Heart right ventricle (tissue), 16 donors: ENCODE measurements at regions not wholly inside any gene's neighbourhood (a gene's known extent, or its start where the extent isn't known, plus 50 kb on each side); places are given as distances from the start of the nearest gene placed in this dataset.

Source experiments
- ATAC-seq, 8 donors: fragments of 200-7000 bp; cut with Tn5 transposase; one replicate each; pipeline ENCODE4 v1.9.1; 2020; ENCODE audit warnings: mild to moderate bottlenecking in 8 of 8, moderate library complexity in 8 of 8, moderate number of reproducible peaks in 1 of 8
- DNase-seq, 2 donors: peaks; one replicate each; pipeline ENCODE4 v3.0.0-alpha.2; 2020
- H3K27ac ChIP-seq, 10 donors: fragments of 200-600 bp; sonication (generic) in 2 of 10; one replicate each; pipeline versions ENCODE4 v1.5.0 to v1.8.0; 2020 to 2022; ENCODE audit warnings: mild to moderate bottlenecking in 3 of 10
- H3K27me3 ChIP-seq, 7 donors: fragments of 200-600 bp; one replicate each; pipeline ENCODE4 v1.8.0; 2021 to 2022; ENCODE audit warnings: mild to moderate bottlenecking in 2 of 7
- H3K36me3 ChIP-seq, 9 donors: fragments of 200-600 bp; sonication (generic) in 1 of 9; one replicate each; pipeline versions ENCODE4 v1.5.0 to v1.8.0; 2020 to 2022; ENCODE audit warnings: mild to moderate bottlenecking in 2 of 9
- H3K4me1 ChIP-seq, 9 donors: fragments of 200-600 bp; sonication (generic) in 1 of 9; one replicate each; pipeline versions ENCODE4 v1.5.0 to v1.8.0; 2020 to 2022; ENCODE audit warnings: mild to moderate bottlenecking in 4 of 9
- H3K4me3 ChIP-seq, 10 donors: fragments of 200-600 bp; sonication (generic) in 2 of 10; one replicate each; pipeline versions ENCODE4 v1.5.0 to v1.8.0; 2020 to 2022; ENCODE audit warnings: mild to moderate bottlenecking in 7 of 10, moderate library complexity in 2 of 10
- H3K9me3 ChIP-seq, 11 donors: fragments of 200-600 bp in 10 of 11; sonication (generic) in 2 of 11; one replicate each; pipeline versions ENCODE4 v1.5.0 to v1.8.0; 2013 to 2022; ENCODE audit warnings: mild to moderate bottlenecking in 2 of 11, control low read depth in 1 of 11, moderate library complexity in 1 of 11
- WGBS, 2 donors: extraction: QIAGEN DNeasy Blood & Tissue Kit; methylation state at CpG; one replicate each; pipeline ENCODE4 v1.1.7; 2013; ENCODE audit warnings: inconsistent platforms in 1 of 2; 5-methylcytosine and 5-hydroxymethylcytosine counted together
- intact Hi-C, 10 donors: fragments of 100-400 bp; cut with DNase I; formaldehyde crosslinking; loops; one replicate each; pipeline versions ENCODE4 v1.11.1 to v1.14.2; 2022
- TF ChIP-seq, protein P1 (sequence below), 9 donors: fragments of 200-600 bp; sonication (generic) in 2 of 9; IDR thresholded peaks; one replicate each; pipeline versions ENCODE4 v1.5.0 to v1.8.0; 2021 to 2022; ENCODE audit warnings: antibody characterized with exemption in 9 of 9, mild to moderate bottlenecking in 5 of 9, moderate library complexity in 1 of 9
- donor health status: Arrhythmogenic right ventricular cardiomyopathy.
- donor health status: ischemic (EF 13 %, LVEDD 7.1; RV severe dilation, severe dysfunction).
- donor health status: healthy with polysubstance abuse.
- donor health status: DM: no; HTN: yes; CAD: no.
- donor health status: DM: no; HTN: no; CAD: no.
- donor health status: ischemic (EF 25% LVEDD 6.9; RV normal size, moderate dysfunction).
- donor health status: ischemic (EF 25% LVEDD 5.7; RV mildly dilated, moderate dysfunction).
- donor health status: healthy.
- donor health status: DM: yes; HTN: yes; CAD: no.
- donor health status: Ischemic cardiomyopathy.
- donor health status: ischemic (EF 35%, LVEDD 5.7; RV mildly dilated, moderate dysfunction).
- donor health status: nonischemic (EF 11% LVEDD 7.7; RV severe dilation, severe dysfunction).
- donor health status: DM: yes; HTN: yes; CAD: no.
- donor health status: PGD.
- donor health status: ischemic (EF 29% LVEDD 5.4; RV normal size, mild dysfunction).
- donor health status: nonischemic (EF 23%, LVEDD 6.1; RV moderate dilation, normal function).

- H3K4me1 ChIP-seq: no peaks in the 10 kb centered on the region
- intact Hi-C loops: no loop called here
- no peak for ATAC-seq
- no peaks in the 10 kb centered on the region for H3K27me3 ChIP-seq
- H3K9me3 ChIP-seq: peaks cover 0 to 5% (median 0%) of the 10 kb centered on the region in 11 donors
- DNase-seq: no peak
- no peak overlapping the region for H3K27ac ChIP-seq
- WGBS, 2 donors: 26 to 33% methylated on average over 2 of the region's 2 CpGs
- H3K4me3 ChIP-seq: no peak overlapping the region
- no peaks in the 10 kb centered on the region for H3K36me3 ChIP-seq
- TF ChIP-seq, protein P1, sequence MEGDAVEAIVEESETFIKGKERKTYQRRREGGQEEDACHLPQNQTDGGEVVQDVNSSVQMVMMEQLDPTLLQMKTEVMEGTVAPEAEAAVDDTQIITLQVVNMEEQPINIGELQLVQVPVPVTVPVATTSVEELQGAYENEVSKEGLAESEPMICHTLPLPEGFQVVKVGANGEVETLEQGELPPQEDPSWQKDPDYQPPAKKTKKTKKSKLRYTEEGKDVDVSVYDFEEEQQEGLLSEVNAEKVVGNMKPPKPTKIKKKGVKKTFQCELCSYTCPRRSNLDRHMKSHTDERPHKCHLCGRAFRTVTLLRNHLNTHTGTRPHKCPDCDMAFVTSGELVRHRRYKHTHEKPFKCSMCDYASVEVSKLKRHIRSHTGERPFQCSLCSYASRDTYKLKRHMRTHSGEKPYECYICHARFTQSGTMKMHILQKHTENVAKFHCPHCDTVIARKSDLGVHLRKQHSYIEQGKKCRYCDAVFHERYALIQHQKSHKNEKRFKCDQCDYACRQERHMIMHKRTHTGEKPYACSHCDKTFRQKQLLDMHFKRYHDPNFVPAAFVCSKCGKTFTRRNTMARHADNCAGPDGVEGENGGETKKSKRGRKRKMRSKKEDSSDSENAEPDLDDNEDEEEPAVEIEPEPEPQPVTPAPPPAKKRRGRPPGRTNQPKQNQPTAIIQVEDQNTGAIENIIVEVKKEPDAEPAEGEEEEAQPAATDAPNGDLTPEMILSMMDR (IDR thresholded peaks at IDR 0.05): no peak
These were observed 2044.9 kb upstream of the CDH6 start for GRCh38 chr5:29148581-29148980.

DNA sequence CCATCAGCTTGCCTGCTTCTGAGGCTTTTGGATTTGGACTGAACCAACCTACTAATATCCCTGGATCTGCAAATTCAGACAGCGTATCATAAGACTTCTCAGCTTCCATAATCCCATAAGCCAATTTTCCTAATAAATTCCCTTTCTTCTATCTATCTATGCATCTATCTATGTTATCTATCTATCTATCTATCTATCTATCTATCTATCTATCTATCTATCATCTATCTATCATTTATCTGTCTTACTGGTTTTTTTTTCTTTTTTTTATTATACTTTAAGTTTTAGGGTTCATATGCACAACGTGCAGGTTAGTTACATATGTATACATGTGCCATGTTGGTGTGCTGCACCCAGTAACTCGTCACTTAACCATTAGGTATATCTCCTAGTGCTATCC is 2045.4 kb upstream of the CDH6 start:
- no peak overlapping the region for H3K4me3 ChIP-seq
- intact Hi-C loops: no loop called here
- H3K9me3 ChIP-seq: peaks cover 0 to 5% (median 0%) of the 10 kb centered on the region in 11 donors
- TF ChIP-seq, protein P1 (IDR thresholded peaks at IDR 0.05): no peak
- H3K36me3 ChIP-seq: no peaks in the 10 kb centered on the region
- no peaks in the 10 kb centered on the region for H3K4me1 ChIP-seq
- 79 to 89% methylated on average over 3 of the region's 3 CpGs for WGBS, 2 donors
- H3K27ac ChIP-seq: no peak overlapping the region
- ATAC-seq (no peak), DNase-seq (no peak)
- no peaks in the 10 kb centered on the region for H3K27me3 ChIP-seq

DNA sequence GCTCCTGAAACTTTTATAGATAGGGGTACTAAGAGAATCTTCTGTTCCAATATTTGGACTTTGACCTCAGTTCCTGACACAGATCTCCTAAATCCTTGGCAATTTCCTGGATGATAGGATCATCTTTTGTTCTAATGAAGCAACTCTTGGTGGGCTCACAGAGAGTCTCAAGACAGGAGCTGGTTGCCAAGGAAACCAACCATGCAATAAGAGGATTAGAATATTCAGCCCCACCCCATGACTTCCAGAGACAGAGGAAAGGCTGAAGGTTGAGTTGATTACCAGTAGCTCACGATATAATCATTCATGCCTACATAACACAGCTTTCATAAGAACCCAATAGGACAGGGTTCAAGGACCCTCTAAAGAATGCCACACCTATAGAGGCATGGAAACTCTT is 2050.2 kb upstream of the CDH6 start:
- Histone ChIP-seq H3K4me3 (no peak overlapping the region), H3K27me3 (no peaks in the 10 kb centered on the region), H3K9me3 (peaks cover 0 to 5% (median 0%) of the 10 kb centered on the region in 11 donors), H3K36me3 (no peaks in the 10 kb centered on the region), H3K27ac (no peak overlapping the region), H3K4me1 (no peaks in the 10 kb centered on the region)
- ATAC-seq: no peak
- TF ChIP-seq, protein P1 (IDR thresholded peaks at IDR 0.05): no peak
- DNase-seq: no peak
- intact Hi-C loops: no loop called here
- 39 to 64% methylated on average over 1 of the region's 1 CpG for WGBS, 2 donors

DNA sequence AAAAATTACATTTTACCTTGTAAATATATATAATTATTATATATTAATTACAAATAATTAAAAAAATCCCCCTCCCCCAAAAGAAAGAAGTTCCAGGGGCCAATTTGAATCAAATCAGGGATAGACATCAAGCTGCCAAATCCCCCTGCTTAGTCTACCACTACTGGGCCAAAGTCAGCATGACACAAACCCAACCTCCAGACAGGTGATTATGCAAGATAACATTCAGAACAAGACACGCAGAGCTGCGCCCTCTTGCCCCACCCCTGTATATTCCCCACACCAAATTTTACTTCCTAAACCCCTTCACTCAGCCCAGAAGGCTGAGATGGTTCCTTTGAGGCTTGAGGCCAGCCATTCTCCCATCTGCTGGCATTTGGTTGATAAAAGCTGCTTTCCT is 2059.1 kb upstream of the CDH6 start:
- Histone ChIP-seq H3K27me3 (no peaks in the 10 kb centered on the region), H3K9me3 (peaks cover 0 to 26% (median 12%) of the 10 kb centered on the region in 11 donors), H3K27ac (no peak overlapping the region), H3K4me1 (no peaks in the 10 kb centered on the region), H3K36me3 (no peaks in the 10 kb centered on the region), H3K4me3 (no peak overlapping the region)
- WGBS, 2 donors: 68 to 74% methylated on average over 2 of the region's 2 CpGs
- ATAC-seq (no peak), DNase-seq (no peak)
- TF ChIP-seq, protein P1 (IDR thresholded peaks at IDR 0.05): no peak
- intact Hi-C loops: no loop called here
